COLO668 (cell line): ENCODE measurements at regions not wholly inside any gene's neighbourhood (a gene's known extent, or its start where the extent isn't known, plus 50 kb on each side); places are given as distances from the start of the nearest gene placed in this dataset.

Experiments used
- DNase-seq: peaks from one replicate; lab custom pipeline; 2025; ENCODE audit not compliant: unreplicated experiment; lab: John Stamatoyannopoulos, UW

DNA sequence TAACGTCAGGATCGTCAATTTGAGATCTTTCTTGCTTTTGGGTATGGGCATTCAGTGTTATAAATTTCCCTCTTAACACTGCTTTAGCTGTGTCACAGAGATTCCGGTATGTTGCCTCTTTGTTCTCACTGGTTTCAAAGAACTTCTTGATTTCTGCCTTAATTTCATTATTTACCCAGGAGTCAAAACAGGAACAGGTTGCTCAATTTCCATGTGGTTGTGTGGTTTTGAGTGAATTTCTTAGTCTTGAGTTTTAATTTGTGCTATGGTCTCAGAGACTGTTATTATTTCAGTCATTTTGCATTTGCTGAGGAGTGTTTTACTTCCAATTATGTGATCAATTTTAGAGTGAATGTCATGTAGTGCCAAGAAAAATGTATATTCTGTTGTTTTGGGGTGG, 153.1 kb downstream of the PCDH17 start:
- DNase-seq: no peak

DNA sequence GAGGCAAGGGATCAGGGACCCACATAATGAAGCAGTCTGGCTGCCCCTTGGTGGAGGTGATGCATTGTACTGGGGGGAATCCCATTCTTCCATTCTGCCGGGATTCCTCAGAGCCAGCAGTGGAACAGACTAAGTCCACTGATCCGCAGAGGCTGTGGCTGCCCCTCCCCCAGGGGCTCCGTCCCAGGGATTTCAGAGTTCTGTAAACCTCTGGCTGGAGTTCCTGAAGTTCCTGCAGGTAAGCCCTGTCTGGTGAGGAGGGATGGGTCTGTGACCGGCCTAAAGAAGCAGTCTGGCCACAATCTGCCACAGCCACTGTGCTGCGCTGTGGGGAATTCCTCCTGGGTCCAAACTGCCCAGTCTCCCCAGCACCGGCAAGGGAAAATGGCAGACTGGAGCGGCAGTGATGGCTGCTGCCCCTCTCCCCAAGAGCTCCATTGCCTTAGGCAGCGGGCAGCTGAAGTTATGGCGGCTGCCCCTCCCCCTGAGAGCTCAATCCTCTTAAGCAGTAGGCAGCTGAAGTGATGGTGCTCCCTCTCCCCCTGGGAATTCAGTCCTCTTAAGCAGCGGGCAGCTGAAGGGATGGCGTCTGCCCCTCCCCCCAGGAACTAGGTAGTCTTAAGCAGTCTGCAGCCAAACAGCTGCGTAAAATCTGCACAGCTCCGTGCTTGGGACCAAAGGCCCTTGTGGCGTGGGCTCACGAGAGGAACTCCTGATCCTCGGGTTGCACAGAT, 155.7 kb downstream of the PCDH17 start:
- DNase-seq: no peak

- no peak for DNase-seq
Observed at GRCh38 chr13:57799624-57800023, 168.1 kb downstream of the PCDH17 start.

DNA sequence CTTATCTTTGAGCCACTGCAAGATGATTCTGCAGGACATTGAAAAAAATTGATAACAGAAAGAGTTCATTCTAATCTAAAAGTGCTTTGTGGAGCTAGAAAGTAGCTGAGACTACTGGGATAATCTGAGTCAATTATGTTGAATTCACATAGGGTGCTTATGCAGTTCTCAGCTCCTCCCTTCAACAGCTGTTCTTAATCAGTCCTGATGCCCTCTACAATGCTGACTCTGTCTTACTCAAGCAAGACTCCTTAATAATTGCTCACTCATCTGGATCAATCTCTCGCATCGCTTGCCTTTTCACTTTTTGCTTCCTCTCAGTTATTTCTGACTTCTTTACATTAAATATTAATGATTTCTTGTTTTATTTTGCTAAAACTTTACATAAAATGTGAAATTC, 182.1 kb downstream of the PCDH17 start:
- DNase-seq: no peak

GRCh38 chr13:57815600-57815999, 184.1 kb downstream of the PCDH17 start:
- no peak for DNase-seq

- DNase-seq: no peak
Observed at GRCh38 chr13:57820924-57821323, 189.4 kb downstream of the PCDH17 start.

- no peak for DNase-seq
Observed at GRCh38 chr13:57823704-57824103, 192.2 kb downstream of the PCDH17 start.

DNA sequence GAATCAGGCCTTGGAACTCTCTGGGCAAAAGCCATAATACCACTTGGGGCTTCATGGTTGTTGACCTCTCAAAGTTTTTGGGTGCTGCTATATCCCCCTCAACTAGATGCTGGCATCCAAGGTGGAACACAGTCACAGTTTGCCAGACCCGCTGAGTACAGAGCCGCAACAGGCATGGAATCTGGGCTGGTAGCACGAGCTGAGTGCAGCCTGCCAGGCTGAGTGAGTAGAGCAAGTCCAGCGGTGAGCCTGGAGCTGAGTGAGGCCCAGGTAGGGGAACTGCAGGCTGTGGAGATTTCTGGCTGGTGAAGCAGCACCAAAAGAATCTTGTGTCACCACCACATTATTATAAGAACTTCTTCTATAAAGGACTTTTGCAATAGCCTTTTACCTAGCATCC, 192.6 kb downstream of the PCDH17 start:
- no peak for DNase-seq

GRCh38 chr13:57825066-57825465, 193.5 kb downstream of the PCDH17 start:
- no peak for DNase-seq

- DNase-seq: no peak
Observed at GRCh38 chr13:57829496-57829895, 198.0 kb downstream of the PCDH17 start.

DNA sequence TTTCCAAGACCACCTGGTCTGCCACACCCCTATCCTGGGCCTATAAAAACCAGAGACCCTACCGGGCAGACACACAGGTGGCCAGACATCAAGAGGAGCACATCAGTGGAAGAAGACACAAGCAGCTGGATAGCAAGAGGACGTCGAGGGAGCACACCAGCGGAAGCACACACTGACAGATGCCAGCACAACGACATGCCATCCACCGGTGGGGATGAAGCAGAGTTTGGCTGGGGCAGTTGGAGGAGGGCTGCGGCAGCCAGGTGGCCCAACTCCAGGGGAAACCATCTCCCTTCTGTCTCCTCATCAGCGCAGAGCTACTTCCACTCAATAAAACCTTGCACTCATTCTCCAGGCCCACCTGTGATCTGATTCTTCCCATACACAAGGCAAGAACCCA, 200.6 kb downstream of the PCDH17 start:
- DNase-seq: no peak

DNA sequence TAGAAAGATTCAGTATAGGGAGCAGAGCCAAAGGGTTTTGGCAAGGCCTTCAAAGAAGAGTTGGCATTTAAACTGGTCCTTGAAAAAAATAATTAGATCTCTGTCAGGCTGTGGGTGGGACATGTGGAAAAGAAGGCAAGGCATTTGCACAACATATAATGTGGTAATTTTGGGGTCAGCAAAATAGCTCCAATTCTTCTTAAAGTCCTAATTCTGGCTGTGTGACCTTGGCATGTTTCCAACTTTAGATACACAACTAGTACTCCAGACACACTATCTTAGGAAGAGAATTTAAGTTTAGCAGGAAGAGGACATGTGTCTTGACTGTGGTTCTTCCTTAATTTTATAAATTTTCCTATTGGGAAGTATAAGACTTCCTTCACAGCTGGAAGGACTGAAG, 206.3 kb downstream of the PCDH17 start:
- DNase-seq: no peak

DNA sequence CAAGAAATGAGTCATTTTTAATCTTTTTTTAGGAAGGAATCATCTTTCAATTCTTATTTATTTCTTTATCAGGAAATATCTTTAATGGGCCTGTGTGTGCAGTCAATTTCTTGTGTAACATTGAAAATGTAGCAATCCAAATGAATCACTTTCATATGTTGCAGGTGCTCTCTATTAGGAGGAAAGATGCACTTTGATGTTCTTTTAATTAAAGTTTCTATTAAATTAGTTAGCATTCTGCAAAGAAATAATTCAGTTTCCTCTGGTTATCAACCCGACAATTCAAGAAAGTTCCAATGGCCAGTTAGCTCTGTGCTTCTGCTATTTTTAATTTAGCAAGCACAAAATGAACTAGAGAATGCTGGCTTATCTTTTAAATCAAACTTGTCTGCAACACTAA, 212.0 kb downstream of the PCDH17 start:
- no peak for DNase-seq

GRCh38 chr13:57846600-57847173, 215.1 kb downstream of the PCDH17 start:
- DNase-seq: no peak

GRCh38 chr13:57857945-57858344, 226.4 kb downstream of the PCDH17 start:
- DNase-seq: no peak

DNA sequence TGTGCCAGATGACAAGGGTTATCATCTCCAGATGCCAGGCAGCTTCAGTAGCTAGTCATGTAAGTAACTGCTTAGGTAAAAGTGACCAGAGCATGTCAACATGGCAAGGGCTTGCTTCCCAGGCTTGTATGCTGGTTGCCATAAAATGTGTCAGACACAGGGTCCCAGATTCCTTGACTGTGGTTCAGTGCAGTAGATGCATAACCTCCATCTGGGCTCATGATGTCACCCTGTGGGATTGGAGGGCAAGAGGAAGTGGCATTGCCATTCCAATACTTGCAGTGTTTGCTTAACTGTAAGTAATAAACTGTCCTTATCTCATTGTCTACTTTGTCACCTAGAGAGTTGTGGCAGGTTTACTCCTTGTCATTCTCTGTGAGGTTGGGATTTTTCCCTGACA, 226.8 kb downstream of the PCDH17 start:
- DNase-seq: no peak

GRCh38 chr13:57862879-57863278, 231.3 kb downstream of the PCDH17 start:
- no peak for DNase-seq

DNA sequence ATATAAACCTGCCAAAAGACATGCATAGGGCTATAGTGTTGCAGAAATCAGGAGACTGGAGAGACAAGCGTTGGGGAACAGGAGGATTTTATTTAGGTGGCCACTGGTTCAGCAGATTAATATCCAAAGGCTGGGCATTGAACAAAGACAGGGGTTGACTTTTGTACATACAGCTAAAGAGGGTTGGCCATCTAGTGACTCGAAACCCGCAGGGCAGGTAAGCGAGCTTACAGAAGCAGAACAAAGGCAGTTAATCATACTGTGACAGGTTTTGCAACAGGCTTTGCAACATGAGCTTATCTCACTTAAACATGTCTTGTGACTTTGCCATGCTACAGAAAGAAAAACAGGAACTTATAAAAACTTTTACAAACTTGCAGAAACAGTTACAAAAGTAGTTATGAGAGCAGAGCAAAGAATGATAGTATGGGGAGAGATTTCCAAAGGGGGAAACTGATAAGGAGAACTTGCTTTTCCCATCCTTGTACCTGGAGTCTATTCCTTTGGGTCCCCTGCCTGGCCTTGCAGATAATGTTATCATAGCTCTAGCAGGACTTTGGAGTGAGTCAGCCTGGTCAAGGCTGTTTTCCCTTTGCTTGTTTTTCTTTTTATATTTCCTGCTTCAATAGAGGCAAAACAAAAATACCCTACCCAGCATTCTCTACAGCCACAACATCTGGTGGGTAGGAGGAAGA, 234.2 kb downstream of the PCDH17 start:
- no peak for DNase-seq

GRCh38 chr13:57874530-57874929, 243.0 kb downstream of the PCDH17 start:
- no peak for DNase-seq

- DNase-seq: no peak
Observed at GRCh38 chr13:57877601-57878000, 246.1 kb downstream of the PCDH17 start.

- DNase-seq: no peak
Observed at GRCh38 chr13:57878291-57878690, 246.7 kb downstream of the PCDH17 start.

- DNase-seq: no peak
Observed at GRCh38 chr13:57897225-57897624, 265.7 kb downstream of the PCDH17 start.
